ENCODE measurements at regions not wholly inside any gene's neighbourhood (a gene's known extent, or its start where the extent isn't known, plus 50 kb on each side); places are given as distances from the start of the nearest gene placed in this dataset.

DNA sequence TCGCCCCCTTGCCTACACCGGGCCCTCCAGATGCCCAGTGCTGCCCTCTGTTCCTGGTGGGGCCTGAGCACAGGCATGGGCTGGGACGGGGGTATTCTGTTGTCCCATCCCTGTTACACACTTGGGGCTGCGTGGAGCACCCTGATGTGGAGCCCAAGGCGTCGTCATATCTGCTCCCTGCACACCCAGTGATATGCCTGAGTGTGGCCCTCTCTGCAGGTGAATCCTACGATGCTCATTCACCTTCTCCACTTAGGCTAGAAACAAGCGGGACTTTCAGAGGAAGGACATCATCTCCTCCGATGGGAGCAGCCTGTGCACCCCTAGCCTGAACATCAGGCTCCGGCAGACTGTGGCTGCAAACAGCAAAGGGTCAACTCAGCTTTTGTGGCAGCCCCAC is 91.0 kb upstream of the NPTX2 start:
- ATAC-seq (no peak), DNase-seq (ENCODE audit: low spot score in 2 of 2) (no peak)
- no peak overlapping the region for H3K27ac Mint-ChIP-seq
- peaks cover 0 to 14% of the 10 kb centered on the region in 2 donors for H3K9me3 Mint-ChIP-seq
- H3K36me3 Mint-ChIP-seq = no peaks in the 10 kb centered on the region

DNA sequence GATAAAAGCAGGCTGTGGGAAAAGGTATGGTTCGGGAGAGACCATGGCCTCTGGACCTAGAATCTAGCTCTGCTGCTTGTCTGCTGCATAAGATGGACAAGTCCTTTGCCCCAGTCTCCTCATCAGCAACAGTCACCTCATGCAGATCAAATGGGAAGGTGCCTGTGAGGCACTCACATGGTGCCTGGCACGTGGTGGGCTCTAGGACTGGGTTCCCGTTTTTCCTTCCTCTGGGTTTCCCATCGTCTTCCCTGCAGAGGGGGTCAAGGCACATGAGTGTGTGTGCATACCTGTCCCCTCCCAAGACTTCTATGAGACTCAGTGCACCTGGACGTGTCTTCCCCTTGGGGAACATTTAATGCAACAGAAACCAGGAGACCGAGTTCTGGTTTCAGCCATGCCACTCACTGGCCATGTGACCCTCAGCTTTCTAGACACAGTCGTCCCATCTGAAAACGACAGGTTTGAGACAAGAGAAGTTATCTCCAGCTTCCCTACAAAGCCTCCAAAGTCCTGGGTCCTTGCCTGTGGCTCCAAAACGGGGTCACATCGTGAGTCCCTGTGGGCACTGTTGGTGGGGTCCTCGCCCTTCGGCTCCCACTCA is 95.9 kb upstream of the NPTX2 start:
- Mint-ChIP-seq H3K36me3 (no peaks in the 10 kb centered on the region), H3K27ac (no peak overlapping the region), H3K9me3 (peaks cover 0 to 7% of the 10 kb centered on the region in 2 donors)
- no peak for DNase-seq (ENCODE audit: low spot score in 2 of 2)
- no peak for ATAC-seq

- H3K27ac Mint-ChIP-seq = no peak overlapping the region
- H3K36me3 Mint-ChIP-seq = no peaks in the 10 kb centered on the region
- ATAC-seq = no peak
- peaks cover 0 to 7% of the 10 kb centered on the region in 2 donors for H3K9me3 Mint-ChIP-seq
- no peak for DNase-seq (ENCODE audit: low spot score in 2 of 2)
Observed at GRCh38 chr7:98520356-98520951, 96.6 kb upstream of the NPTX2 start.

GRCh38 chr7:98518159-98518947 is 98.7 kb upstream of the NPTX2 start:
- DNase-seq (ENCODE audit: low spot score in 2 of 2) = no peak
- no peak for ATAC-seq
- H3K9me3 Mint-ChIP-seq = peaks cover 0 to 3% of the 10 kb centered on the region in 2 donors
- no peak overlapping the region for H3K27ac Mint-ChIP-seq
- H3K36me3 Mint-ChIP-seq = no peaks in the 10 kb centered on the region

DNA sequence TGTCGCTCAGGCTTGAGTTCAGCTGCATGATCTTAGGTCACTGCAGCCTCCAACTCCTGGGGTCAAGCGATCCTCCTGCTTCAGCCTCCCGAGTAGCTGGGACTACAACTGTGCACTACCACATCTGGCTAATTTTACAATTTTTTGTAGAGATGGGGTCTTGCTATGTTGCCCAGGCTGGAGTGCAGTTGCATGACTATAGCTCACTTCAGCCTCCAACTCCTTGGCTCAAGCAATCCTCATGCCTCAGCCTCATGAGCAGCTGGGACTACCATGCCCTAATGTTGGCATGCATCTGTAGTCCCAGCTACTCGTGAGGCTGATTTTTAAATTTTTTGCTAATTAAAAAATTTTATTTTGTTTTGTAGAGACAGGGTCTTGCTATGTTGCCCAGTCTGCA is 101.9 kb upstream of the NPTX2 start:
- ATAC-seq (no peak), DNase-seq (ENCODE audit: low spot score in 2 of 2) (no peak)
- Mint-ChIP-seq H3K9me3 (peaks cover 0 to 5% of the 10 kb centered on the region in 2 donors), H3K27ac (no peak overlapping the region), H3K36me3 (no peaks in the 10 kb centered on the region)

GRCh38 chr7:98514211-98515031 is 102.7 kb upstream of the NPTX2 start:
- Mint-ChIP-seq H3K27ac (no peak overlapping the region), H3K9me3 (peaks cover 0 to 5% of the 10 kb centered on the region in 2 donors), H3K36me3 (no peaks in the 10 kb centered on the region)
- DNase-seq (ENCODE audit: low spot score in 2 of 2) (no peak), ATAC-seq (no peak)

- Mint-ChIP-seq H3K36me3 (no peaks in the 10 kb centered on the region), H3K27ac (no peak overlapping the region), H3K9me3 (peaks cover 0 to 5% of the 10 kb centered on the region in 2 donors)
- no peak for ATAC-seq
- DNase-seq (ENCODE audit: low spot score in 2 of 2) = no peak
Observed at GRCh38 chr7:98511175-98511574, 105.9 kb upstream of the NPTX2 start.

DNA sequence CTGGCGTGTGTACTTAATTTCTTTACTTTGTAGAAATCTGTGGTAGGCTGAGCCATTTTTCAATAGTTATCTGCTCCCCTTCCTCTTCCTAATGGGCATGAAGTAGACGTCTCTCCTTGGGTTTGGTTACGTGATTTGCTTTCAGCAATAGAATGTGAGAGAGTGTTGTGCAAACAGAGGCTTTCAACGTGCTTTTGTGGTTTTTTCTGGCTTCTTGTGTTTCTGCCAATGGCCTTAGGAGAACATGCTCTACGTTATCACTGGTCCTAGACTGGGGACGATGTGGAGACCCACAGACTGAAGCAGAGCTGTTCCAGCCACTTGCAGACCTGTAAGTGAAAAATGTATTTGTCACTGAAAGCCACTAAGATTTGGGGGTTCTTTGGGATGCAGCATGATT is 107.2 kb upstream of the NPTX2 start:
- DNase-seq (ENCODE audit: low spot score in 2 of 2) (no peak), ATAC-seq (no peak)
- Mint-ChIP-seq H3K9me3 (peaks cover 0 to 5% of the 10 kb centered on the region in 2 donors), H3K36me3 (no peaks in the 10 kb centered on the region), H3K27ac (no peak overlapping the region)

DNA sequence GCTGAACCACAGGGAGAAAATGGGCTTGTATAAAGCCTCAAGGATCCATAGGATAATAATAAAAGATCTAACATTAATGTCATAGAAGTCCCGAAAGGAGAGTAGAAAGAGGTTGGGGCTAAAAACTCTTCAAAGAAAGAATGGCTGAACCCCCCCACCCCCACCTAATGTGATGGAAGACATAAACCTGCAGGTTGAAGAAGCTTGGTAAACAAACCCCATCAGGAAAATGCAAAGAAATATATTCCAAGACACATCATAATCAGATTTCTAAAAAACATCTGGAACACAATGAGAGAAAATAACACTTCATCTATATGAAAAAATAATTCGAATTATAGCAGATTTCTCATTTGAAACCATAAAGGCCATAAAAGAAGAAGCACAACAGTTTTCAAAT is 105.6 kb upstream of the BAIAP2L1 start:
- ATAC-seq = no peak
- Mint-ChIP-seq H3K36me3 (peaks cover 0 to 8% of the 10 kb centered on the region in 2 donors), H3K27ac (no peak overlapping the region)

GRCh38 chr7:98500764-98501163 is 99.9 kb upstream of the BAIAP2L1 start:
- Mint-ChIP-seq H3K27ac (no peak overlapping the region), H3K9me3 (peaks cover 0 to 28% of the 10 kb centered on the region in 2 donors), H3K36me3 (peaks cover 0 to 27% of the 10 kb centered on the region in 2 donors)
- ATAC-seq (no peak), DNase-seq (ENCODE audit: low spot score in 2 of 2) (no peak)

More for the DNA sequence above, 105.6 kb upstream of the BAIAP2L1 start:
- no peak for DNase-seq (ENCODE audit: low spot score in 2 of 2)
- H3K9me3 Mint-ChIP-seq = peaks cover 0 to 6% of the 10 kb centered on the region in 2 donors

GRCh38 chr7:98496618-98497017 is 95.7 kb upstream of the BAIAP2L1 start:
- ATAC-seq = no peak
- no peak for DNase-seq (ENCODE audit: low spot score in 2 of 2)
- Mint-ChIP-seq H3K9me3 (peaks cover 9 to 27% of the 10 kb centered on the region in 2 donors), H3K36me3 (peaks cover 0 to 27% of the 10 kb centered on the region in 2 donors), H3K27ac (no peak overlapping the region)

DNA sequence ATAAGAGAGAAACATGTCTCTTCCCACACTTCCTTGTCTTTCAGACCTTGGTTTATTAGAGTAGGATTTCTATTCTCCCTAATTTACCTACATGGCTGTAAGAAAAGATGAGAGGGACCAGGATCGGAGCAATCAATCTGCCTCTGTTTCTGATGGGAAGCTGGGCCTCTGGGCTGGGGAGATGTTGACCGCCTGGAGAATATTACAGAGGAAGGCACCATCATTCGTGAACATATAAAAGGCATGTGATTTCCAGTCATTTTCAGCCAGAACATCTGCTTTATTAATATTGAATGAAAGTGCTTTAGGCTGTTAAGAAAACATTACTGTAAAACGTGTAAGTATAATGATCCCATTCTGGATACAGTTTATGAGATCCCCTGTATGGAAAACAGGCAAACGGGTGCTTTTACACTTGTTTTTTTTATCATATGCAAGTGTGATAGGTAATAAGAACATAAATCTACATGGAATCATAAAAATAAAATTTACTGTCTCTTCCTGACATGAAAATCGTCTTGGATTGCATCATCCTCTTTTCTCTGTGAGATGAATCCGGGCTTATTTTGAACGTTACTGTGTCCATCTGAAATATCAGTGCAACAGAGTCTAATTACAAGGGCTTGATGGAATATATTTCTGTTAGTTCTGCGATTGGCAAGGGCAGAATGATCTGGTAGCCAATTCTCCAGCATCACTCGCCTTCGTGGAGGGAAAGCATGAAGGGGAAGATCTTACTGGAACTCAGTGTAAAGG is 94.5 kb upstream of the BAIAP2L1 start:
- no peak for ATAC-seq
- H3K9me3 Mint-ChIP-seq = peaks cover 9 to 27% of the 10 kb centered on the region in 2 donors
- no peak for DNase-seq (ENCODE audit: low spot score in 2 of 2)
- H3K27ac Mint-ChIP-seq = no peak overlapping the region
- peaks cover 0 to 27% of the 10 kb centered on the region in 2 donors for H3K36me3 Mint-ChIP-seq

DNA sequence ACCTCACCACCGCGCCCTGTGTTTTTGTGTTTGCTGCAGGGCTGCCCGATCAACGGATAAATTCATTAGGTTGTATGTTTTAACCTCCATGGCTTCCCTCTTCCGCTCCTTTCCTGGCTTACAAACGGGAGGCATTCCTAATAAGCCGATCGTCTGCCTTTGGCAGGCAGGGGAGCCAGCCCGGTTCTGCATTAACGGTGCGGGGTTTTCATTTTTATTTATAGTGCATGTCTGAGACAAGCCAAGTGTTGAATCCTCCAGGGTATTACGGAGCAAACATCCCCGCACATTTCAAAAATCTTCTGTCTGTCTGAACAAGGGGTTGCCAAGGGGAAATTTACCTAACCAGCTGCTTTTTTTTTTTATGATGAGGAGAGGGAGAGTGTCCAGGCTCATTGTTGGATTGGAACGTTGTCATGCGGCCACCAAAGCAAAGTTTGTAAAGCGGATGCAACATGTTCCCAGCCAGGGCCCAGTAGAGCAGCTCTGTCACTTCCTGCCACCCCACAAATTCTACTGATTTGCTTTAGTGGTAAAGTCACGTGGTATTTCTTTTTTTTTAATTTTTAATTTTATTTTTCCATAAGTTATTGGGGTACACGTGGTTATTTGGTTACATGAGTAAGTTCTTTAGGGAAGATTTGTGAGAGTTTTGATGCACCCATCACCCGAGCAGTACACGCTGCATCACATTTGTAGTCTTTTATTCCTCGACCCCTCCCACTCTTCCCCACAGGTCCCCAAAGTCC is 92.3 kb upstream of the BAIAP2L1 start:
- peaks cover 9 to 17% of the 10 kb centered on the region in 2 donors for H3K9me3 Mint-ChIP-seq
- ATAC-seq (no peak), DNase-seq (ENCODE audit: low spot score in 2 of 2) (no peak)
- H3K27ac Mint-ChIP-seq = no peak overlapping the region
- peaks cover 0 to 23% of the 10 kb centered on the region in 2 donors for H3K36me3 Mint-ChIP-seq

DNA sequence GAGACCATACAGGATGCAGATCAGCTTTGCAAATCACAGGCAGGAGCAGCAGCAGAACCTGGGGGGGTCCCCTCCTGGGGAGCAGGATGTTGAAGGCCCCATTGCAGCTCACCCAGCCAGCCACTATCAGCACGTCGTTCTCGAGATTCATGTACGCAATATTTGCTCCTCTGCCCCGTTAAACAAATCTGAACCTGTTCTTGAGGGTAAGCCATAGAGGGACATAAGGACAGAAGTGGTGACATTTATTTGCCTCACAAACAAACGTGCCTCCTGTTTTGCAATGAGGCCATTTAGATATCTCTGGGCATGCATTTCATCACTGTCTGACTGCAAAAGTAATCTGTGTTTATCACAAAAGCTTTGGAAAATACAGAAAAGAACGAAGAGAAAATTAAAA is 87.3 kb upstream of the BAIAP2L1 start:
- no peaks in the 10 kb centered on the region for H3K36me3 Mint-ChIP-seq
- no peak for ATAC-seq
- no peak overlapping the region for H3K27ac Mint-ChIP-seq

DNA sequence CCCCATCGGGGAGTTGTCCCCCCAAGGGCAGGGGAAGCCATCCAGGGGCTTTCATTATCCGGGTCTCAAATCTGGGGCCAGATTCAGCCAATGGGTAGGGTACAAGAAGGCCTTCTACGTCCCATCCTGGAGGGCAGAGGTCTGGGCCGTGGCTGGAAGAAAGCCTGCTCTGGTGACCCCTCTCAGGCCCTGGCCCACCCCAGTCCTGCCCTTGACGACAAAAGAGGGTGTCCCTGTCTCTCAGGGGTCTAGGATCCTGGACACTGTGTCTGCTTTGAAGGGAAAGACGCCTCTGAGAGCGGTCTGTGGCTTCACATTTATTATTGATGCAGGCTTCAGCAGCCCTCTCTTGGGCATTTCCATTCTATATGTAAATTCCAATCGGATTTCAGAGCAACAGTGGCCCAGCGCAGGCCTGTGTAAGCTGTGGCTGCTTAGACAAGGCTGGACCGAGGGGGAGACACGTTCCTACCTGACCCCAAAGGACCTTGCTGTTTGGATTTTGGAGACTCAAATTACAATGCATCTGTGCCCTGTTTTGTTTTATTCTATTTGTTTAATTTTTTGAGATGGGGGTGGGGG is 83.2 kb upstream of the BAIAP2L1 start:
- no peak overlapping the region for H3K27ac Mint-ChIP-seq
- H3K36me3 Mint-ChIP-seq = no peaks in the 10 kb centered on the region
- peaks cover 5 to 8% of the 10 kb centered on the region in 2 donors for H3K9me3 Mint-ChIP-seq
- no peak for DNase-seq (ENCODE audit: low spot score in 2 of 2)
- ATAC-seq = no peak

More for the DNA sequence above, 87.3 kb upstream of the BAIAP2L1 start:
- peaks cover 5 to 8% of the 10 kb centered on the region in 2 donors for H3K9me3 Mint-ChIP-seq
- no peak for DNase-seq (ENCODE audit: low spot score in 2 of 2)
